T-helper 1 cell (primary cell): ENCODE measurements at regions not wholly inside any gene's neighbourhood (a gene's known extent, or its start where the extent isn't known, plus 50 kb on each side); places are given as distances from the start of the nearest gene placed in this dataset.
"Not testable (repeated sequence)": the region's sequence is repeated elsewhere in the genome, so short reads cannot be mapped to it uniquely, and the experiment has no call there.

Experiments used
- DNase-seq, 5 donors: peaks; one replicate each; pipeline ENCODE4 v3.0.0-alpha.2; 2012 to 2020

GRCh38 chr1:192907545-192908243, 98.9 kb downstream of the RGS2 start:
- DNase-seq = no peak

GRCh38 chr1:192911896-192912656, 103.2 kb downstream of the RGS2 start:
- DNase-seq = not testable (repeated sequence)

- DNase-seq = no peak
Measured at GRCh38 chr1:192913683-192914082, 104.8 kb downstream of the RGS2 start.

- DNase-seq = no peak
Measured at GRCh38 chr1:192914092-192914491, 105.3 kb downstream of the RGS2 start.

GRCh38 chr1:192914696-192915095, 105.9 kb downstream of the RGS2 start:
- no peak for DNase-seq

- DNase-seq = no peak
Measured at GRCh38 chr1:192916021-192916420, 107.2 kb downstream of the RGS2 start.

- DNase-seq = no peak
Measured at GRCh38 chr1:192918259-192918658, 109.4 kb downstream of the RGS2 start.

GRCh38 chr1:192920412-192920811, 111.6 kb downstream of the RGS2 start:
- no peak for DNase-seq

GRCh38 chr1:192925609-192926008, 116.8 kb downstream of the RGS2 start:
- no peak for DNase-seq

- no peak for DNase-seq
Measured at GRCh38 chr1:192926736-192927135, 117.9 kb downstream of the RGS2 start.

GRCh38 chr1:192927496-192927895, 118.7 kb downstream of the RGS2 start:
- DNase-seq = no peak

- DNase-seq = no peak
Measured at GRCh38 chr1:192929597-192929996, 120.8 kb downstream of the RGS2 start.

GRCh38 chr1:192933744-192934143, 124.9 kb downstream of the RGS2 start:
- no peak for DNase-seq

GRCh38 chr1:192936313-192937018, 122.7 kb downstream of the UCHL5 start:
- DNase-seq = peak in 1 of 5 donors; percentile 69

GRCh38 chr1:192937128-192937527, 122.0 kb downstream of the UCHL5 start:
- no peak for DNase-seq

- DNase-seq = no peak
Measured at GRCh38 chr1:192939440-192939839, 119.7 kb downstream of the UCHL5 start.

GRCh38 chr1:192940658-192941057, 118.5 kb downstream of the UCHL5 start:
- DNase-seq = no peak

- no peak for DNase-seq
Measured at GRCh38 chr1:192941722-192942411, 117.3 kb downstream of the UCHL5 start.

GRCh38 chr1:192943108-192943507, 116.1 kb downstream of the UCHL5 start:
- no peak for DNase-seq

GRCh38 chr1:192943522-192943921, 115.6 kb downstream of the UCHL5 start:
- DNase-seq = no peak

GRCh38 chr1:192945390-192946130, 113.6 kb downstream of the UCHL5 start:
- no peak for DNase-seq

- DNase-seq = no peak
Measured at GRCh38 chr1:192949783-192950182, 109.4 kb downstream of the UCHL5 start.
